ENCODE measurements at regions not wholly inside any gene's neighbourhood (a gene's known extent, or its start where the extent isn't known, plus 50 kb on each side); places are given as distances from the start of the nearest gene placed in this dataset.

DNA sequence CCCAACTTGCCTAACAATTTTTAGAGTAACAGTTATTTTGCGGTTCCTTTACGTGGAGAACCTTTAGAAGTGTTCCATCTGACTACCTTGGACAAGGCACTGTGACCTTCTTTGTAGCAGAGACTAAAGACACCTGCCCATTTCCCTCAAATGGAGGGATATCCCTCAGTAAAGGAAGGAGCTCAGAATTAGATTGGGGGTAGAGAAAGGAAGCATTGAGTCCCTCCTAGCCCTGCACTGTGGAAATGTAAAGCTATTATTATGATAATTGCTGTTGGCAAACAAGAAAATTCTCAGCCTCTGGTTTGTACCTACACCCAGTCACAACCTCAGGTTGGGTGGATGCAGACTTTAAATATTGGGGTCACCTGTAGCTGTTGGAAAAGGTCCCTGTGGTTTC is 72.6 kb upstream of the MACF1 start:
- no peak for TF ChIP-seq POLR2A (IDR thresholded peaks at IDR 0.05)
- no peak for TF ChIP-seq EP300 (IDR thresholded peaks at IDR 0.05)
